GM19324 (cell line): ENCODE measurements at regions not wholly inside any gene's neighbourhood (a gene's known extent, or its start where the extent isn't known, plus 50 kb on each side); places are given as distances from the start of the nearest gene placed in this dataset.
A peak's percentile ranks its signal among the peaks of the same experiment; 100 is the strongest.
"Not testable (repeated sequence)": the region's sequence is repeated elsewhere in the genome, so short reads cannot be mapped to it uniquely, and the experiment has no call there.

Source experiments
- ATAC-seq: cut with Tn5 transposase; IDR thresholded peaks from one replicate; pipeline ENCODE4 v1.9.1; 2021; ENCODE audit warnings: mild to moderate bottlenecking, moderate library complexity; ENCODE audit not compliant: unreplicated experiment, low FRiP score

GRCh38 chr2:61723364-61723763 is 130.5 kb downstream of the FAM161A start:
- ATAC-seq: not testable (repeated sequence)

- ATAC-seq: no peak
Observed at GRCh38 chr2:61722800-61723199, 131.1 kb downstream of the FAM161A start.

- no peak for ATAC-seq
Observed at GRCh38 chr2:61722318-61722717, 131.5 kb downstream of the FAM161A start.

- no peak for ATAC-seq
Observed at GRCh38 chr2:61721382-61721781, 132.5 kb downstream of the FAM161A start.

- no peak for ATAC-seq
Observed at GRCh38 chr2:61720911-61721310, 132.9 kb downstream of the FAM161A start.

GRCh38 chr2:61718965-61719364 is 134.9 kb downstream of the FAM161A start:
- ATAC-seq: no peak

GRCh38 chr2:61715506-61715905 is 138.4 kb downstream of the FAM161A start:
- ATAC-seq: no peak

GRCh38 chr2:61714210-61714609 is 139.7 kb downstream of the FAM161A start:
- no peak for ATAC-seq

- ATAC-seq: no peak
Observed at GRCh38 chr2:61713457-61713856, 140.4 kb downstream of the FAM161A start.

- ATAC-seq: no peak
Observed at GRCh38 chr2:61712060-61712459, 141.8 kb downstream of the FAM161A start.

GRCh38 chr2:61710711-61711110 is 143.1 kb downstream of the FAM161A start:
- ATAC-seq: no peak

- peak; percentile 85 for ATAC-seq
Observed at GRCh38 chr2:61707984-61708852, 145.6 kb downstream of the FAM161A start.

- ATAC-seq: no peak
Observed at GRCh38 chr2:61705625-61706024, 148.2 kb downstream of the FAM161A start.

- ATAC-seq: no peak
Observed at GRCh38 chr2:61704364-61704763, 149.5 kb downstream of the FAM161A start.

GRCh38 chr2:61702088-61702467 is 151.8 kb downstream of the FAM161A start:
- no peak for ATAC-seq

GRCh38 chr2:61700464-61700863 is 153.4 kb downstream of the FAM161A start:
- no peak for ATAC-seq

- ATAC-seq: peak; percentile 97
Observed at GRCh38 chr2:61694312-61695274, 156.4 kb upstream of the XPO1 start.

GRCh38 chr2:61693744-61694143 is 155.6 kb upstream of the XPO1 start:
- no peak for ATAC-seq

GRCh38 chr2:61690078-61690596 is 152.0 kb upstream of the XPO1 start:
- no peak for ATAC-seq

- no peak for ATAC-seq
Observed at GRCh38 chr2:61689568-61689967, 151.4 kb upstream of the XPO1 start.
